Parathyroid adenoma (tissue), 2 donors: ENCODE measurements at regions not wholly inside any gene's neighbourhood (a gene's known extent, or its start where the extent isn't known, plus 50 kb on each side); places are given as distances from the start of the nearest gene placed in this dataset.

Experiments used
- H2AFZ ChIP-seq: fragments of 300-600 bp; sonication (generic); one replicate; pipeline ENCODE4 v1.7.0; 2017; ENCODE audit warnings: antibody characterized with exemption, mild to moderate bottlenecking
- H3K27ac ChIP-seq: fragments of 300-600 bp; sonication (generic); one replicate; pipeline ENCODE4 v1.7.0; 2017
- H3K27me3 ChIP-seq: fragments of 300-600 bp; sonication (generic); one replicate; pipeline ENCODE4 v1.7.0; 2017; ENCODE audit warnings: low read length; ENCODE audit not compliant: control insufficient read depth, insufficient read depth
- H3K36me3 ChIP-seq: fragments of 300-600 bp; sonication (generic); one replicate; pipeline ENCODE4 v1.7.0; 2017; ENCODE audit warnings: low read length; ENCODE audit not compliant: control insufficient read depth, insufficient read depth
- H3K4me1 ChIP-seq: fragments of 300-600 bp; sonication (generic); one replicate; pipeline ENCODE4 v1.7.0; 2017; ENCODE audit warnings: control low read depth
- H3K4me2 ChIP-seq: fragments of 300-600 bp; sonication (generic); one replicate; pipeline ENCODE4 v1.7.0; 2017; ENCODE audit warnings: low read length
- H3K4me3 ChIP-seq: fragments of 300-600 bp; sonication (generic); one replicate; pipeline ENCODE4 v1.7.0; 2017; ENCODE audit warnings: low read depth, low read length
- H3K79me2 ChIP-seq: fragments of 300-600 bp; sonication (generic); one replicate; pipeline ENCODE4 v1.7.0; 2017; ENCODE audit warnings: control low read depth
- H3K9ac ChIP-seq: fragments of 300-600 bp; sonication (generic); one replicate; pipeline ENCODE4 v1.7.0; 2017; ENCODE audit warnings: mild to moderate bottlenecking
- H3K9me3 ChIP-seq: fragments of 300-600 bp; sonication (generic); one replicate; pipeline ENCODE4 v1.7.0; 2017; ENCODE audit warnings: low read length; ENCODE audit not compliant: control insufficient read depth
- TF ChIP-seq, protein P1 (sequence below): fragments of 300-600 bp; sonication (generic); IDR thresholded peaks from one replicate; pipeline ENCODE4 v1.7.0; 2017; ENCODE audit warnings: antibody characterized with exemption, mild to moderate bottlenecking
- donor health status: primary hyperparathyroidism.

DNA sequence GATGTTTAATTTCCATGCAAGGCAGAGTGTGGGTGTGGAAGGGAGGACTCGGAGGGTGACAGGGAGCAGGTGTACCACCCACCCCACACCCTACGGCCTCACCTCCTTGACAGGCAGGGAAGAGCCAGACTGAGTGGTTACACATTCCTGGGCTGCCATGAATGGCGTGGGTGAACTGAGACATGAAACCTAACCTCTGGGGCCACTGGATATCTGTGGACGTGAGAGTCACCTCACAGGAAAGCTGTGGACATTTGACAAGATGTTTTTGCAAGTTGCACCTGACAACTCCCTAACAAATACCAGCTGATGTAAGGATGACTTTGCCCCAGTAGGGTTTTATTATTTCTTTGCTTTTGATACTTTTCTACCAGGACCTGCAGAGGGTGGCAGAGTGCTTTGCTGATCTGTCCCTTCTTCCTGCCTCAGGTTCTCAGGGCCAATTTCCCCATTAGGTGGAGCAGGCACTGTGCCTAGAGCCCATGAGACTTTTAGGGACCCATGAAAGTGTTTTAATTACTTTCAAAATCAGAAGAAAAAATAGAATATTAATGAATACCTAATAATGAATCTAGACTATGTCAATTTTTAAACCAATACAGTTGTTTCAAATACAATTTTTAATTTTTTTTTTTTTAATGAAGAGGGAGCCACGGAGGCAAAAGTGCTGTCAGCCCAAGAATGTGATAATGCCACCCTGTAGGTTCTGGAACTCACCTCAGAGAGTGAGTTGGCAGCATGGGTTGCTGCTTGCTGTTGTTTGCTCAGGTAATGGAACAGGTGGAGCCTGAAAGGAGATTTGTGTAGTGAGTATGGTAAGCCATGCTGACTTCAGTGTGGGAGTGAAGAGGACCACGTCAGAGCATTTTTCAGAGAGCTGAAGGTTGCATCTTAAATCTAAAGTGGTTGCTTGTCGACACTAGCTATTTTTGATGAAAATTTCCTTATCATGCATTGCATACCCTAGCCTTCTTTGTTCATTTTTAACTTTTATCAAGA, 58.0 kb upstream of the CYSLTR2 start:
- H3K79me2 ChIP-seq, result no peaks in the 10 kb centered on the region
- TF ChIP-seq, protein P1, sequence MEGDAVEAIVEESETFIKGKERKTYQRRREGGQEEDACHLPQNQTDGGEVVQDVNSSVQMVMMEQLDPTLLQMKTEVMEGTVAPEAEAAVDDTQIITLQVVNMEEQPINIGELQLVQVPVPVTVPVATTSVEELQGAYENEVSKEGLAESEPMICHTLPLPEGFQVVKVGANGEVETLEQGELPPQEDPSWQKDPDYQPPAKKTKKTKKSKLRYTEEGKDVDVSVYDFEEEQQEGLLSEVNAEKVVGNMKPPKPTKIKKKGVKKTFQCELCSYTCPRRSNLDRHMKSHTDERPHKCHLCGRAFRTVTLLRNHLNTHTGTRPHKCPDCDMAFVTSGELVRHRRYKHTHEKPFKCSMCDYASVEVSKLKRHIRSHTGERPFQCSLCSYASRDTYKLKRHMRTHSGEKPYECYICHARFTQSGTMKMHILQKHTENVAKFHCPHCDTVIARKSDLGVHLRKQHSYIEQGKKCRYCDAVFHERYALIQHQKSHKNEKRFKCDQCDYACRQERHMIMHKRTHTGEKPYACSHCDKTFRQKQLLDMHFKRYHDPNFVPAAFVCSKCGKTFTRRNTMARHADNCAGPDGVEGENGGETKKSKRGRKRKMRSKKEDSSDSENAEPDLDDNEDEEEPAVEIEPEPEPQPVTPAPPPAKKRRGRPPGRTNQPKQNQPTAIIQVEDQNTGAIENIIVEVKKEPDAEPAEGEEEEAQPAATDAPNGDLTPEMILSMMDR, result peak; percentile 42
- no peaks in the 10 kb centered on the region for H3K36me3 ChIP-seq
- peaks cover 3% of the 10 kb centered on the region for H3K4me1 ChIP-seq
- no peaks in the 10 kb centered on the region for H3K27me3 ChIP-seq
- H3K4me2 ChIP-seq, result no peak overlapping the region
- no peak overlapping the region for H3K27ac ChIP-seq
- H3K9ac ChIP-seq, result no peak overlapping the region
- no peak overlapping the region for H2AFZ ChIP-seq
- no peaks in the 10 kb centered on the region for H3K9me3 ChIP-seq
- no peak overlapping the region for H3K4me3 ChIP-seq

DNA sequence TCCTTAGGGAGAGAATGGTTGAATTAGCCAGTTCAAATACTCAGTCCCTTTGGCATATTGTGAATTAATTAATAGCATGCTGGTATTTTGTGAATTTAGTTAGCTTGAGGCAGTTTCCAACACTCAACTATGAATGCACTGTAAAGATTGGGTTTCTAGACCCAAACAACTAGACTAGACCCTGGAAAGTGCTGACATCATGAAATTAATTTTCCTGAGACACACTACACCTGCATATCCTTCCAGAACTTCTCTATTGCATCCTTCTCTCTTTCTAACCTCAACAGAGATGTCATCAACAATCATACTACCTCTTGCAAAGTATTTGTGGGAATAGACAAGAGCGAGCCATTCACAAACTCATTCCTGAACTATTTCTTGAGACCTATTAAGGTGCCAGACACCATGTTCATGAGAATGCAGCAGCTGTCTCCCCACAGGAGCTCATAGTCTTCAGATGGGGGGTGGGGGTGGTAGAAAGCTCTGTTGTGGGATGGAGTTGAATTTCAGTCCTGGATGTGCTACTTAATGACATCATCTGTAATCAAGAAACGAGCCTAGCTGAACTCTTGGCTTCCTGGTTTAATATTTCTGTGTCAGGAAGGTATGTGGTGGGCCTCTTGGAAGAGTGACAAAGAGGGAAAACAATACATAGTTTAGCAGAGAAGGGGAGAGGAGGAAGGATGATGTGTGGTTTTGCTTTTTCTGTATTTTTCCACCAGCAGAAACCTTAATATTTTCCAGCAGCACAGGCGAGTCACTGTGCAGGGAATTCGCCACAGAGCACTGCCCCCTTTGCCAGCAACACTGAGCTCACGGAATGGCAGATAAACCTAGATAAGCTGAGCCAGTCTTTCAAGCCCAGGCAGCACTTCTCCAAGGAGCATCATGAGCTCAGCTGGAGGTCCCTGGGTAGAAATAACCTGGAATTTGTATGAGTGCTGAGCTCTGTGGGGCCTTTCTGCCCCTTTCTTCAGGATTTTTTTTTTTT, 53.1 kb upstream of the CYSLTR2 start:
- TF ChIP-seq, protein P1, result no peak
- H3K27ac ChIP-seq, result no peak overlapping the region

DNA sequence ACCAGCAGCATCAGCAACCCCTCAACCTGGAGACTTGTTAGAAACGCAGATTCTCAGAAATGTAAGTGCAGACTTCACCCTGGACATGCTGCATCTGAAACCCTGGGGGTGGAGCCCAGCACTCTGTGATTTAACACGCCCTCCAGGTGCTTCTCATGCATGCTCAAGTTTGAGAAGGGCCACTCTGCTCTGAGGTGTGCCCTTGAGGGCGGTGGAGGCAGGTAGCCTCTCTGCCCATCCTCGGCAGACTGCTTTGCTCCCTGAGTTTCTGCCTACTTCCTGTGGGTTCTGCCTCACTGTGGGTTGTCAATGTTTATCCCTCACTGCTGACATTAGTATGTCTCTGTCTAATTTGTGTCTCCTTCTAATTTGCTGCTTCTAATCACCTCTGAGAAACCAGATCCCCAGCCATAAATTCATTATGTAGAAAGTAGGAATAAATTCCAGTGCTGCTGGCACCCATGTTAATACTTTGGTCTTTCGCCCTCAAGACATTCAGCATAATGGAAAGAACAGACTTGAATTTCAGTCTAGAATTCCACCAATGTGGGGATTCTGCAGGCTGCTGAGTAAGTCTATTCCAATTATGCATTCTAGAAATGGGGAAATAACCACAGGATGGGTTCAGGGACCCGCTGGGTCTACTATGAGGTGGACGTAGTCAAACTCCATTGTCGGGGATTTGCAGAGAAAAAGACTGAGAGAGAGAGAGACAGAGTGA, 51.3 kb upstream of the CYSLTR2 start:
- TF ChIP-seq, protein P1, result no peak
- Histone ChIP-seq H3K4me1 (no peaks in the 10 kb centered on the region), H3K27ac (no peak overlapping the region), H3K4me3 (no peak overlapping the region), H3K27me3 (no peaks in the 10 kb centered on the region), H3K4me2 (no peak overlapping the region), H3K79me2 (no peaks in the 10 kb centered on the region), H3K9ac (no peak overlapping the region), H2AFZ (peak overlapping the region; percentile 33), H3K36me3 (no peaks in the 10 kb centered on the region), H3K9me3 (no peaks in the 10 kb centered on the region)

More for the DNA sequence above, 53.1 kb upstream of the CYSLTR2 start:
- Histone ChIP-seq H3K9ac (no peak overlapping the region), H2AFZ (peak overlapping the region; percentile 38), H3K79me2 (no peaks in the 10 kb centered on the region), H3K36me3 (no peaks in the 10 kb centered on the region), H3K27me3 (no peaks in the 10 kb centered on the region), H3K4me2 (no peak overlapping the region), H3K4me3 (no peak overlapping the region), H3K4me1 (no peaks in the 10 kb centered on the region), H3K9me3 (no peaks in the 10 kb centered on the region)

DNA sequence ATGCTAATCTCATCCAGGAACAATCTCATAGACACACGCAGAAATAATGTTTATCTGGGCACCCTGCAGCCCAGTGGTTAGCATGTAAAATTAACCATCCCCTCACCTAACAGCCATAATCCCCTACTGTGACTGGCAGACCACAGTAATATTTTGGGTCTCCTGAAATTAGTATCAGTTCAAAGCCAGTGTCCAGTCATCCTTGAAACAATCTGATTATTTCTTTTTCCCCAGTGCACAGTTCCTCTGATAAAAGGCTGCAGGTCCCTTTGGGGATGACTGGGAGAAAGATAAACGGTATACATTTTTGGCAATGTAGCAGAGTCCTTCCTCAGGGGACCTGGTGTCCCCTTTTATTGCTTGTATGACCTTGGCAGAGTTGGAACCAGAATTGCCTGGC, 50.4 kb upstream of the CYSLTR2 start:
- TF ChIP-seq, protein P1, result no peak
- no peak overlapping the region for H3K27ac ChIP-seq
- H3K9ac ChIP-seq, result no peak overlapping the region
- no peaks in the 10 kb centered on the region for H3K79me2 ChIP-seq
- no peak overlapping the region for H3K4me2 ChIP-seq
- H3K36me3 ChIP-seq, result no peaks in the 10 kb centered on the region
- H3K4me1 ChIP-seq, result no peaks in the 10 kb centered on the region
- H3K27me3 ChIP-seq, result no peaks in the 10 kb centered on the region
- H2AFZ ChIP-seq, result no peak overlapping the region
- H3K4me3 ChIP-seq, result no peak overlapping the region
- H3K9me3 ChIP-seq, result no peaks in the 10 kb centered on the region
